Endothelial cell of umbilical vein (primary cell): ENCODE measurements at regions not wholly inside any gene's neighbourhood (a gene's known extent, or its start where the extent isn't known, plus 50 kb on each side); places are given as distances from the start of the nearest gene placed in this dataset.

Source experiments
- BruUV-seq: library from RNA; stranded (reverse); fragments of 400-500 nt; replicated peaks from 2 replicates; lab custom pipeline; 2021; lab: Mats Ljungman, UMichigan
- CTCF ChIA-PET: fragments of 300-600, 350-600 bp; sonication (Branson Sonifier 250); formaldehyde crosslinking; loops from one replicate; lab custom pipeline; 2021; ENCODE audit warnings: antibody characterized with exemption, inconsistent platforms; lab: Charles Lee
- POLR2A ChIA-PET: fragments of 300-600, 350-600 bp; sonication (Branson Sonifier 250); formaldehyde crosslinking; loops from one replicate; lab custom pipeline; 2021; ENCODE audit warnings: antibody characterized with exemption, inconsistent platforms; lab: Charles Lee
- DNase-seq: peaks from one replicate; pipeline ENCODE4 v3.0.0-alpha.2; 2011; ENCODE audit warnings: low read depth, low spot score
- FAIRE-seq: peaks from 2 replicates; lab custom pipeline; 2011; peaks lifted over from hg19 to GRCh38; lab: Jason Lieb, UNC
- H2AFZ ChIP-seq: 2 replicates; pipeline ENCODE4 v1.6.0; 2012; ENCODE audit warnings: low read depth, low read length, control low read depth, inconsistent platforms
- H3K27ac ChIP-seq: 2 replicates; pipeline ENCODE4 v1.5.1; 2011; ENCODE audit warnings: low read depth, mild to moderate bottlenecking, control low read depth, low read length, moderate library complexity; ENCODE audit not compliant: insufficient read depth
- H3K27me3 ChIP-seq, 2 experiments: 2 replicates each; pipeline versions ENCODE4 v1.6.0 to v1.6.1; 2011; ENCODE audit warnings: low read length in 2 of 2, mixed read lengths in 1 of 2; ENCODE audit not compliant: control insufficient read depth in 2 of 2, insufficient read depth in 2 of 2
- H3K36me3 ChIP-seq, 2 experiments: 2 replicates in 1 of 2; 3 replicates in 1 of 2; pipeline ENCODE4 v1.5.1; 2011; ENCODE audit warnings: low read length in 2 of 2, mild to moderate bottlenecking in 1 of 2, moderate library complexity in 1 of 2; ENCODE audit not compliant: control insufficient read depth in 2 of 2, insufficient read depth in 2 of 2; ENCODE audit errors: extremely low read depth in 1 of 2
- H3K4me1 ChIP-seq: 3 replicates; pipeline ENCODE4 v1.5.1; 2011; ENCODE audit warnings: mild to moderate bottlenecking, low read length; ENCODE audit not compliant: control insufficient read depth, insufficient read depth; ENCODE audit errors: extremely low read depth
- H3K4me2 ChIP-seq: 2 replicates; pipeline ENCODE4 v1.6.1; 2011; ENCODE audit warnings: low read length, control low read depth, mixed read lengths; ENCODE audit not compliant: insufficient read depth
- H3K4me3 ChIP-seq, 3 experiments: fragments of 200-600 bp in 1 of 3; sonication (generic), shearing (Covaris generic) in 1 of 3; replicated peaks in 1 of 3; 2 replicates each; pipeline ENCODE4 v1.5.1; 2011 to 2016; ENCODE audit warnings: control low read depth in 3 of 3, low read length in 3 of 3, mild to moderate bottlenecking in 2 of 3, inconsistent platforms in 1 of 3, low read depth in 1 of 3, moderate library complexity in 1 of 3; ENCODE audit not compliant: insufficient read depth in 1 of 3
- H3K79me2 ChIP-seq: 2 replicates; pipeline ENCODE4 v1.6.0; 2012; ENCODE audit warnings: low read length, inconsistent platforms; ENCODE audit not compliant: control insufficient read depth, insufficient read depth
- H3K9ac ChIP-seq: replicated peaks from 2 replicates; pipeline ENCODE3; 2011; ENCODE audit warnings: low read length, control low read depth; ENCODE audit not compliant: insufficient read depth; ENCODE audit errors: extremely low read depth
- H3K9me1 ChIP-seq: replicated peaks from 3 replicates; pipeline ENCODE4 v1.6.0; 2011; ENCODE audit warnings: mild to moderate bottlenecking, low read length; ENCODE audit not compliant: control insufficient read depth, insufficient read depth; ENCODE audit errors: extremely low read depth
- H3K9me3 ChIP-seq: replicated peaks from 2 replicates; pipeline ENCODE4 v1.5.1; 2012; ENCODE audit warnings: low read length, inconsistent platforms; ENCODE audit not compliant: control insufficient read depth, insufficient read depth
- H4K20me1 ChIP-seq: replicated peaks from 2 replicates; pipeline ENCODE3; 2011; ENCODE audit warnings: mild to moderate bottlenecking, low read length; ENCODE audit not compliant: control insufficient read depth, insufficient read depth; ENCODE audit errors: extremely low read depth
- CTCF ChIP-seq, 2 donors: IDR thresholded peaks; 1 replicate in 1 of 2; 2 replicates in 1 of 2; pipeline ENCODE4 v1.5.1; 2011; ENCODE audit warnings: low read length in 2 of 2, mild to moderate bottlenecking in 2 of 2, moderate library complexity in 2 of 2, control low read depth in 1 of 2, inconsistent platforms in 1 of 2, low read depth in 1 of 2; ENCODE audit not compliant: insufficient read depth in 1 of 2; ENCODE audit errors: extremely low read depth in 1 of 2
- EZH2 ChIP-seq: IDR thresholded peaks from 2 replicates; pipeline ENCODE4 v1.6.1; 2012; ENCODE audit warnings: borderline replicate concordance, low read depth, mild to moderate bottlenecking, moderate library complexity, low read length, inconsistent platforms; ENCODE audit not compliant: severe bottlenecking
- FOS ChIP-seq: IDR thresholded peaks from 2 replicates; pipeline ENCODE4 v1.6.1; 2011; ENCODE audit warnings: mild to moderate bottlenecking, low read length, moderate library complexity, borderline replicate concordance; ENCODE audit not compliant: insufficient read depth
- GATA2 ChIP-seq: IDR thresholded peaks from 2 replicates; pipeline ENCODE4 v1.7.0; 2011; ENCODE audit warnings: low read depth, mild to moderate bottlenecking, moderate library complexity, mixed read lengths, low read length; ENCODE audit not compliant: insufficient read length, insufficient read depth
- JUN ChIP-seq: IDR thresholded peaks from 2 replicates; pipeline ENCODE4 v1.6.1; 2011; ENCODE audit warnings: borderline replicate concordance, low read depth; ENCODE audit not compliant: insufficient read length, insufficient read depth
- MAX ChIP-seq: IDR thresholded peaks from 2 replicates; pipeline ENCODE4 v1.6.1; 2011; ENCODE audit not compliant: insufficient read depth, insufficient read length
- MYC ChIP-seq: IDR thresholded peaks from one replicate; pipeline ENCODE4 v1.6.1; 2011; ENCODE audit warnings: mild to moderate bottlenecking, low read depth, low read length
- POLR2A ChIP-seq: IDR thresholded peaks from 2 replicates; pipeline ENCODE4 v1.6.1; 2012; ENCODE audit warnings: low read depth, mild to moderate bottlenecking, control low read depth, low read length
- POLR2AphosphoS5 ChIP-seq: IDR thresholded peaks from 2 replicates; pipeline ENCODE4 v1.6.1; 2012; ENCODE audit warnings: low read depth, mild to moderate bottlenecking, control low read depth, low read length, moderate library complexity; ENCODE audit not compliant: insufficient read depth
- dilution Hi-C: fragments of 300-500 bp; cut with MboI; formaldehyde crosslinking; loops from one replicate; pipeline ENCODE4 v1.15.0; 2019; ENCODE audit warnings: low sequenced_read_pairs; ENCODE audit not compliant: extremely low pct_ligation_motif_present
- intact Hi-C: fragments of 100-400 bp; cut with micrococcal nuclease; formaldehyde crosslinking; loops from one replicate; pipeline ENCODE4 v1.10.0; 2022

- dilution Hi-C loops = no loop called here
- Histone ChIP-seq H3K27me3 (no peaks in the 10 kb centered on the region), H2AFZ (no peak overlapping the region), H3K9ac (no peak overlapping the region), H3K9me3 (no peaks in the 10 kb centered on the region), H3K9me1 (no peaks in the 10 kb centered on the region), H4K20me1 (no peaks in the 10 kb centered on the region), H3K79me2 (no peaks in the 10 kb centered on the region), H3K4me1 (no peaks in the 10 kb centered on the region), H3K4me3 (no peak overlapping the region), H3K36me3 (no peaks in the 10 kb centered on the region), H3K27ac (no peak overlapping the region), H3K4me2 (no peak overlapping the region)
- FAIRE-seq = no peak
- intact Hi-C loops = no loop called here
- POLR2A ChIA-PET = no interaction called here
- CTCF ChIA-PET = no interaction called here
- TF ChIP-seq POLR2A (no peak), CTCF (IDR thresholded peaks at IDR 0.05; ENCODE audit: extremely low read depth in 1 of 2, insufficient read depth in 1 of 2, low read depth in 1 of 2, low read length in 2 of 2) (no peak), GATA2 (no peak), FOS (no peak), JUN (no peak), MAX (no peak), POLR2AphosphoS5 (no peak), EZH2 (no peak), MYC (no peak)
- DNase-seq = no peak
- no TSS peak for BruUV-seq
Observed at GRCh38 chr7:117931314-117931713, 58.1 kb upstream of the CTTNBP2 start.
